ENCODE measurements at regions not wholly inside any gene's neighbourhood (a gene's known extent, or its start where the extent isn't known, plus 50 kb on each side); places are given as distances from the start of the nearest gene placed in this dataset.

DNA sequence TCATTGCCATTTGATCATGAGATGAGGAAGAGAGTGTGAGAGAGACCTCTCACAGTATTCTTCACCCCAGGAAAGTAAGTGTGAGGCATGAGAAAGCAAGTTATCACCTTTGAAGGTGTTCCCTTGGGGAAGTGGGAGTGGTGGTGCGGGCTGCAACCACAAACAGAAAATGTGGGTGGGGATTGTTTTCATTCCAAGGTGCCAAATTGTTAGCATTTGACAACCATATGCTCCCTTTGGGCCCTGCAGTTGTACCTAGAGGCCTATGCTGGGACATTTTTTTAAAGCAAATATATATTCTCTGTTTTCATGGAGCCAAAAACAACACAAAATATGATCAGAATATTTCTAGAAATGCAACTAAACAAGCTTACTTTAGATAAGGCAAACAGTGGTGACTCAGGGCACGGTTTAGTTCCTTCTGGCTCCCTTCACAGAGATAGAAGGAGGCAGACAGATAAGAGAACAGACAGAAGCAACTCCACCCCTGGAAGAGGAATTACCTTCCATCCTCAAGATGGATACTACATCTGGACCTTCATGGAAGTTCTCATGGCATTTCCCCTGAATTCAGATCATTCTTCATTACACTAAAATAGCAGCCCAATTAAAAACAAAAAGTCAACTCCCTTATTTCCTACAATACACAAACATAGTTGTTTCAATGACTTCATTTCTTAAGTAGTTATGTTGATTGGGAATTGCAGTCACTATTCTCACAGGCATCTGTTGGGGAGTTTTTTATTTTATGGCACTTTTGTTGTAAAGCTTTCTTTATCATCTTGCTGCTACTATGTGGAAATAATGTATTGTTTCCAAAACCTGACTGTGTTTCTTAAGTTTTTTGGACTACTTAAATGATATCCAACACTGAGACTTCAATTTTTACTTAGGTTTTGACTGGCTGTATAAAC is 416.6 kb downstream of the PLK2 start:
- DNase-seq (ENCODE audit: low read depth in 4 of 4, low spot score in 3 of 4): no peak

DNA sequence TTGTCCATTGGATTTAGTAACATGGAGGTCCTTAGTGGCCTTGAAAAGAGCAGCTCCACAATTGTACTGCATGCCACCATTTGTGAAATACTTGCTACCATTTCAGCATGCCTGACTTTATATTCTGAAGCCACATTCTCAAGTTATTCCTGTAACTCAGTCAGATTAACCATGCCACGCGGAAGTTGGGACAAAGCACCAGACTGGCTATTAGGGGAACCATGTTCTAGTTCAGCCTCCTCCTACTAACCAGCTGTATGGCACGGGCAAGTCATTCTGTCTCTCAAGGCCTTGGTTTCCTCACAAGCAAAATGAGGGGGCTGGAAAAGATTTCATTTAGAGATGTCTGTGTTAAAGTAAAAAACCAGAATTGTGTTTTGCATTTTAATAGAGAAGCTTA is 418.0 kb downstream of the PLK2 start:
- DNase-seq (ENCODE audit: low read depth in 4 of 4, low spot score in 3 of 4): no peak

- DNase-seq (ENCODE audit: low read depth in 4 of 4, low spot score in 3 of 4): no peak
Measured at GRCh38 chr5:58040846-58041245, 419.0 kb downstream of the PLK2 start.

DNA sequence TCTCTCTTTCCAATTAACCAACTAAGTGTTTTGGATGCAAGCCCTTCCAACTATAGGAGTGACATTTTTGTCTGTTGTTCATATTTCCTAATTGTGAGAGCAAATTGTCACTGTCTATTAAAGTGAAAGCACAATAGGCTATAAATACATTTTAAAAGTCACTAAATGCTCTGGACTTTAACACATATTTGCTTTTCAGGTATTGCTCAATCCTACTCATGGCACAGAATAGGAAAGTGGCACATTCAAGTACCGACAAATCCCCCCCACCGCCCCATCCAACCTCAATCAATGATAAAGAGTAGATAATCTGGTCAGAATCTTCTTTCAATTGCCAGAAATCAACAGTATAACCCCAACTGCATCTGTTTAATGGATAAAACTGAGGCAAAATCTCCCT is 419.8 kb downstream of the PLK2 start:
- no peak for DNase-seq (ENCODE audit: low read depth in 4 of 4, low spot score in 3 of 4)

DNA sequence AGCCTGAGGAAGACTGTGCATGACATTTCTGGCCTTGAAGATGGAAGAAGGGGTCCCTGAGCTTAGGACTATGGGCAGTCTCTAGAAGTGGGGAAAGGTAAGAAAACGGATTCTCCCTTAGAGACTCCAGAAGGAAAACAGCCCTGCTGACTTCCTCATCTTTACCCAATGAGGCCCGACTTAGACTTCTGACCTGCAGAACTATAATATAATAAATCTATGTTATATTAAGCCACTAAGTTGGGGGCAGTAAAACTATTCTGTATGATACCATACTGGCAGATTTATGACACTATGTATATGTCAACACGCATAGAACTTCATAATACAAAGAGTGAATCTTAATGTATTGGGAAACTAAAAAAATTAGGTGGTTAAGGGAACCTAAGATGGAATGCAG is 422.0 kb downstream of the PLK2 start:
- no peak for DNase-seq (ENCODE audit: low read depth in 4 of 4, low spot score in 3 of 4)

DNA sequence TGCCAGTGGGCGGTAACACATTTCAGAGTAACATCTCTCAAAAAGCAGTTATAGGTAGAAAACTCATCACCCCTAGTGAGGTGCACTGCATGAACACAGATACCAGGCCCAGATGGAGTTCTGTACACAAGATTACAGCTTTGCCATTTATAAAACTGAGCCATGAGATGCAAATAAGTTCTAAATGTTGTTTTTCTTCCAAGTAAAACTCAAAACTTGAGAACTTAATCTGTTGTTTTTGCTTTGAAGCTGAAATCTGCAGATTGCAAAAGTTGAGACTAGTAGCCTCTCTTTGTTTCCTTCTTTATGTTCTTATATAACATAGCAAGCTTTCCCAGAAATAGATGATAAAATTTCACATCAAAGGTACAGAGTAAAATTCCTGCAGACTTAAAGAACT is 434.1 kb downstream of the PLK2 start:
- DNase-seq (ENCODE audit: low read depth in 4 of 4, low spot score in 3 of 4): no peak

- DNase-seq (ENCODE audit: low read depth in 4 of 4, low spot score in 3 of 4): no peak
Measured at GRCh38 chr5:58024151-58024550, 435.7 kb downstream of the PLK2 start.

DNA sequence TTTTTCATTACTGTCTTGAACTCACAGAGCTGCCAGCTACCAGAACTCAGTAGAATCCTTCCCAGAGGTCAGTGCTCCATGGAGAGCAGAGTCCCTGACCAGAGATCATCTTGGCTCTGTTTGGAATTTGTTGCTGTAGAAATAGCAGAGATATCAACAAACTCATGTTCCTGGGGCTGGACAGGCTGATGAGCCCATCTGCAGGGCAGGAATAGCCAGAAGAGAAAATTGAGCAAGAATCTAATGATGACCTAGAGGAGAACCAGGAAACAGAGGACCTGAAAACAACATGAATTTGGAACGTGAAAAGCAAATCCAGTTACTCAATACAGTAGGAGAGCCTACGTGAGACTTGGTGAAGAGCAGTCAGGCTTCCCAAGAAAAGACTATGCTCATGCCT is 437.8 kb downstream of the PLK2 start:
- DNase-seq (ENCODE audit: low read depth in 4 of 4, low spot score in 3 of 4): no peak

GRCh38 chr5:58021466-58021865 is 438.4 kb downstream of the PLK2 start:
- DNase-seq (ENCODE audit: low read depth in 4 of 4, low spot score in 3 of 4): no peak

DNA sequence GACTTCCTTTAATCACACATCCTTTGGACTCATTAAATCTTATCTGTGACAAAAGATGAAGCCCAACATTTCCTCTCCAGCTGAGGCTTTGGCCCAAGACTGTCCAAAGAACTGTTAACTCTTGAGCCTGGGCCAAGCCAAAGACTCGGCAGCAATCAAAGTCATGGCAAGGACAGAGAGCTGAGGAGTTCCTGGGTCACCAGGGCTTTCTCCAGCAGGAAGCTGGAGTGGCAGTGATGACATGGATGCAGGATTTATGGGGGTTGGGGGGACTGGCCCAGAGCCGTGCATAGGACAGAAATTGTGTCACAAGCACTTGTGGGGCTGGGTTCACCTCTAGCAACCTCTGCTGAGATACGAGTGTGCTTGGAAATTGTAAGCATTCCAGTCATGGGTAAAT is 440.3 kb downstream of the PLK2 start:
- DNase-seq (ENCODE audit: low read depth in 4 of 4, low spot score in 3 of 4): peak in 3 of 4 donors; percentile 14 to 29 (median 22)

DNA sequence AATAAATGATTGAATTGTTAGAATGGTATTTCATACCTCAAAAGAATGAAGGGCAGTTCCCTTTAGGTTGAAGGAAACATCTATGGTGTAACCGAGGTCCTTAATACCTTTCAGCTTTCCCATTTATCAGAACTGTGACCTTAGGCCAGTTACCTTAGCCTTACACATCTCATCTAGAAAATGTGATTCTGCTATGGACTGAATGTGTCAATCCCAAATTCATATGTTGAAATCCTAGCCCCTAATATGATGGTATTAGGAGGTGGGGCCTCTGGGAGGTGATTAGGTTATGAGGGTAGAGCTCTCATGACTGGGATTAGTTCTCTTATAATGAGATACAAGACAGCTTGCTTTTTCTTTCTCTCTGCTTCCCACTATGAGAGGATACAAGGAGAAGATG is 441.9 kb downstream of the PLK2 start:
- DNase-seq (ENCODE audit: low read depth in 4 of 4, low spot score in 3 of 4): no peak

DNA sequence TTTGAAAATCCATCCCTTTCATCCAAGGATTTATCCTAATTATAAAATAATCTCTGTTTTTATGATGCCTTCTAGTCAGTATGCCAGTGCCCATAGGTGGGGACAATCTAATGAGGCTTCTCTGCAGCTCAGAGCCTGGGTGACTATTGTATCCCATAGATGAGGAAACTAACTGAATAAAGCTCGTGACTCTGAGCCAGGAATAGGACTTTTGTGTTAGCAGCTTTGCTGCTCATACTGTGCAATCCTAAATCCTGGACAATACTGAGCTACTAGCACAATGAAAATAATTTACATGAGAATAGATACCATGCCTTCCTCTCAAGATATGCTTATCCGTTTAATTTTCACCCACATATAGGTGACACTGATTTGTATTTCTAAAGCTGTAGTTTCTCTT is 443.0 kb downstream of the PLK2 start:
- DNase-seq (ENCODE audit: low read depth in 4 of 4, low spot score in 3 of 4): no peak

DNA sequence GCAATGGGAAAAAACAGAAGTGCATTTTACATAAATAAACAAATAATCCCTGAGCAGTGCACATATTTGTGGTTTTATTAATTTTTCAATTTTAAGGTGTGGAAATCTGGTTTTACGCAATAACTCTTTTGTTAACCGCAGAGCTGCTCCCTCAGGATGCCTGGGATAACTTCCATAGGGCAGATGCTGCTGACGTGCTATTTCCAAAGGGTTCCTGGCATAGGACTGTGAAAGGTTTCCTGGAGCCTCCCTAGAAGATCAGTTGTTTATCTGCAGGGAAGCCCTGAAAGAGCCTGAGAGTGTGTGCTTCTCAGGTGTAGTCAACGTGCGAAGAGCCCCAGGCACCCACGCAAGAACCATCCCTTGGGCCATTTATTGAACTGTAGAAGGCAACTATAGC is 443.5 kb downstream of the PLK2 start:
- no peak for DNase-seq (ENCODE audit: low read depth in 4 of 4, low spot score in 3 of 4)

- no peak for DNase-seq (ENCODE audit: low read depth in 4 of 4, low spot score in 3 of 4)
Measured at GRCh38 chr5:58015175-58015574, 444.7 kb downstream of the PLK2 start.

DNA sequence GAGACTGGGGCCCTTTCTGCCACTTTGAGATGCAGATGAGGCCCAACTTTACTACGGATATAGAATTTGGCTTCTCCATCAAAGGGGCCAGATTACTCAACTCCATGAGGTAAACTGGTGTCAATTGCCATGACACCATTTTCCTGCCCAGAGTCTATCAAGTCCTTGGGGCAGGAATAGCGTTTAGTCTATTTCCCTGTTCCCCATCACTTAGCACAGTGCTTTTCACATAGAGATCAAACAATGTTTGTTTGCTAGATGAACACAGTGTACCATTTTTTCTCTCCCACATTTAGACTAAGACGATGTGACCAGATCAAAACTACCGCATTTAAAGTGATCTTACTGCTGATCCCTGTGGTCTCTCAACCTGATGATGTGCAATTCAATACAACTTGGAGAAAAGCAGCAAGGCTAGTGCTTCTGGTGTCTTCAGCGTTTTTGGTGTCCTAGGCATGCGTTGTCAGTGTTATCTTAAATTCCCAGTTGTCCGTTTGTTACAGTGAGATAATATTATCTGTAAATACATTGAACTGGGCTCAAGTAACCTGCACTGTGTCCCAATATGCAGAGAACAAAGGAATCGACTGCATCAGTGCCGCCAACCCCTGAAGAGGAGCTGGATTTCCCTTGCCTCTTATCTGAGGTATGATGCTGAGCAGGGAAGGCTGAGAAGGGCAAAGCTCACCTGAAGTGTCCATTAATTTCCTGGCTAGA is 446.2 kb downstream of the PLK2 start:
- no peak for DNase-seq (ENCODE audit: low read depth in 4 of 4, low spot score in 3 of 4)

DNA sequence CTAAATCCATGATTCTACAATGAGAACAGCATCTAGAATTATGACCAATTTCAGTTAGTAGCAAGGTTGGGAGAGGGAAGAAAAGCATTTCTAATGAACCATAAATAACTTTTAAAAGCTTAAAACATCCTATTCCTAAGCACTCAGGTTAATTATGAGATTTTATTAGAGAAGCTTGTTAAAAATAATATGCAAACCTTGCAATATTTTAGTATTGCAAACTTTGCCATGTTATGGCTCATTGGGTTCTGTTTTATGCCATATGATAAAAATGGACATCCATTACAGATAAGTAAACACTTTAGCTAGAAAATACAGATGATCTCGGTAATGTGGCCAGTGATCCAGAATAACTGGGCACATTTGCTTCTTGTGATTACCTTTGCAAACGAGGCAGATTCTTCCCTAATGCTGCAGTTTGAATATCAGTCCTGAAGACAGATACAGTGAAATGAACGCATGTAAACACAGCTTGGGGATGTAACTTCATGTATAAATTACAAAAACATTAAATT is 447.0 kb downstream of the PLK2 start:
- no peak for DNase-seq (ENCODE audit: low read depth in 4 of 4, low spot score in 3 of 4)

DNA sequence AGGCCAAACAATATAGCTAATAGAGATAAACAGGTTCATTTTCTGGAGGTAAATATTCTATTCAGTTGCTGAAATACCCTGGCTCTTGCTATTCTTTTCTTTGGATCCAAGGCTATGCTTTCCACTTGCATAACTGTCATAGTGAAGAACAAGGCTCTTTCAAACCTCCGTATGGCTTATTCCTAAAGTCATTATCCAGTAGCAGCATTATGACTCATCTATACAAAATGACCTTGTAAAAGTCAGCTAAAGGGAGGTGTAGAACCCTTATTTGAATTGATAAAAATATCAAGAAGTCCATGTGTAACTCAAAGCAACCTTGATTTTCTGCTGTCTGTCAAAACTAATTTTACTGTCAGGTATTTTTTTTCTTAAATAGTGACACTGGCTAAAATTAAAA is 447.8 kb downstream of the PLK2 start:
- DNase-seq (ENCODE audit: low read depth in 4 of 4, low spot score in 3 of 4): no peak

DNA sequence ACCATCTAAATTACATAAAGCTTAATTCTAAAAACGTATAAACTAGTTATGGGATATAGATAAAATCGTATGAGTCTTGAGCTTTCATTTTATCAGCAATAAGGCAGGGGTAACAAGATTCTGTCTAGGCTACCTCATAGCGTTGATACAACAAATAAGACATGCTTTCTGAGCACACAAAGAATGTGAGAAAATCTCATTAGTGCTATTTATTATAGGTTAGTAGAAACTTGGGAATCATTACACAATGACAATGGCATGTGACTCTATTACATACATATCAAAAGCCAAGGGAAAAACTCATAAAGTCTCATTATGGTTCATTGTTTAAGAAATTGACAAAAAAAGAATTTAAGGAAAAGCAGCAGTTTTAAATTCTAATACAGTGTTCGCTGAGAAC is 448.6 kb downstream of the PLK2 start:
- DNase-seq (ENCODE audit: low read depth in 4 of 4, low spot score in 3 of 4): no peak

GRCh38 chr5:58009754-58010153 is 450.1 kb downstream of the PLK2 start:
- DNase-seq (ENCODE audit: low read depth in 4 of 4, low spot score in 3 of 4): no peak

GRCh38 chr5:58002323-58002722 is 457.6 kb downstream of the PLK2 start:
- no peak for DNase-seq (ENCODE audit: low read depth in 4 of 4, low spot score in 3 of 4)

- DNase-seq (ENCODE audit: low read depth in 4 of 4, low spot score in 3 of 4): no peak
Measured at GRCh38 chr5:57993866-57994265, 466.0 kb downstream of the PLK2 start.

GRCh38 chr5:57989378-57989777 is 470.5 kb downstream of the PLK2 start:
- DNase-seq (ENCODE audit: low read depth in 4 of 4, low spot score in 3 of 4): no peak
